ENCODE measurements at regions not wholly inside any gene's neighbourhood (a gene's known extent, or its start where the extent isn't known, plus 50 kb on each side); places are given as distances from the start of the nearest gene placed in this dataset.

DNA sequence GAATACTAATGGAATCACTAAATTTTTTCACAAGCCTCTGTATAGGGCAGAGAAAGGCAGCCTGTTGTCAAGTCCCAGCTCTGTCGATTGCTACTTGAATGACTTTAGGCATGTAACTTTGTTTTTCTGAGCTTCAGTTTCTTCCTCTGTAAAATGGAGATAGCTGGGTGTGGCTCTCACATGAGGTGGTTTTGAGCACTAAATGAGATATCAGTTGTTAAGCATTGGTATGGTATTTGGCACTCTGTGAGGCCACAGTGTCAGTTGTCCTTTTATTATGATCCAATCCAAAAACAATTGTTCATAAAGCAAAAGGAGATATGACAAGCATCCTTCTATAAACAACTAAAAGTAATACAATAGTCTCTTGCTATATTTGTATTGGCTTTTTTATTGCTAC lies 120.6 kb downstream of the DUSP6 start:
- DNase-seq, result no peak
- Histone ChIP-seq H3K27ac (no peak overlapping the region), H3K27me3 (no peaks in the 10 kb centered on the region), H3K4me1 (ENCODE audit: insufficient read depth) (no peaks in the 10 kb centered on the region), H3K9me3 (no peaks in the 10 kb centered on the region), H3K36me3 (no peaks in the 10 kb centered on the region), H3K4me3 (no peak overlapping the region)
- no peak for TF ChIP-seq POLR2A (IDR thresholded peaks at IDR 0.05)
- no peak for TF ChIP-seq EP300 (IDR thresholded peaks at IDR 0.05)
- 91 to 94% (median 93%) methylated on average over 1 of the region's 1 CpG for WGBS, 3 donors
- intact Hi-C loops (cut with DNase I), result no loop called here

DNA sequence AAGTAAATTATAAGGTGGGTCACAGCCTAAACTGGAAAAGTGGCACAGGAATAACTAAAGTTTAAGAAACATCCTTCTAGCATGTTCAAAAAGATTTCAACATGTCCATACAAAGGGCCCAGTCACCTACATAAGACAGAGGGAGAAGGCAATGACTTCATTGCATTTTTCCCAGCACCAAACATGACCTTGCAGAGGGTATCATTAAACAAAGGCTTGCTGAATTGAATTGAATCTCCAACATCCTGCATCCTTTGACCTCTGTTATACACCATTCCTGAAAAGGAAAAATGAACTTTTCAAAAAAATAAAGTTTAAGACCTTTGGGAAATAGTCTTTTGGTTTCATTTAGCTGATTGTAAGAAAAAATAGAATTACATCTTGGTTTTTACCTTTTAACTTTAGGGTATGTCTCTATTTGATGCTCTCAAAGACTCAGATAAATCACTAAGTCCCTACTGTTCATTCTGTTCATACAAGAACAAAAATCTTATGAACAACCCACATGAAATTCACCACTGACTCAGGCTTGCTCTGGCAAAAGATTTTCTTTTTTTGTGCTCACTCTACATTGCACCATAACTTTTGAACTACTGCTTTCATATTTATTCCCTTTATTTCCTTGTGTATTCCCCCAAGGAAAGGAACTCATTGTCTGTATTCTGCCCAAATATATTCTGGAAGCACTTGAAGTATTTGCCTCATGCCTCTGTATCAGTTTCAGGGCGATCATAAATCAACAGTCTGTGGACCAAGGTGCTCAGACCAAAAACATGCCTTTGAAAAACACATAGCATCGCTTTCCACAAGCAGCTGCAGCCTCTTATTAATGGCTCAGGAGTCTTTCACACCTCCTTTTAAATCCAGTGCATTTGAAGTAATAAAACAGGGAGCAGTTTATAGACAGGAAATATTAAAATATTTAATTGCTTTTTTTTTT lies 121.7 kb downstream of the DUSP6 start:
- no peaks in the 10 kb centered on the region for H3K36me3 ChIP-seq
- 38 to 53% (median 42%) methylated on average over 2 of the region's 2 CpGs for WGBS, 3 donors
- H3K27ac ChIP-seq, result no peak overlapping the region
- H3K27me3 ChIP-seq, result no peaks in the 10 kb centered on the region
- DNase-seq, result no peak
- peaks cover 3% of the 10 kb centered on the region for H3K4me1 ChIP-seq (ENCODE audit: insufficient read depth)
- intact Hi-C loops (cut with DNase I), result no loop called here
- H3K9me3 ChIP-seq, result no peaks in the 10 kb centered on the region
- TF ChIP-seq, protein P1, sequence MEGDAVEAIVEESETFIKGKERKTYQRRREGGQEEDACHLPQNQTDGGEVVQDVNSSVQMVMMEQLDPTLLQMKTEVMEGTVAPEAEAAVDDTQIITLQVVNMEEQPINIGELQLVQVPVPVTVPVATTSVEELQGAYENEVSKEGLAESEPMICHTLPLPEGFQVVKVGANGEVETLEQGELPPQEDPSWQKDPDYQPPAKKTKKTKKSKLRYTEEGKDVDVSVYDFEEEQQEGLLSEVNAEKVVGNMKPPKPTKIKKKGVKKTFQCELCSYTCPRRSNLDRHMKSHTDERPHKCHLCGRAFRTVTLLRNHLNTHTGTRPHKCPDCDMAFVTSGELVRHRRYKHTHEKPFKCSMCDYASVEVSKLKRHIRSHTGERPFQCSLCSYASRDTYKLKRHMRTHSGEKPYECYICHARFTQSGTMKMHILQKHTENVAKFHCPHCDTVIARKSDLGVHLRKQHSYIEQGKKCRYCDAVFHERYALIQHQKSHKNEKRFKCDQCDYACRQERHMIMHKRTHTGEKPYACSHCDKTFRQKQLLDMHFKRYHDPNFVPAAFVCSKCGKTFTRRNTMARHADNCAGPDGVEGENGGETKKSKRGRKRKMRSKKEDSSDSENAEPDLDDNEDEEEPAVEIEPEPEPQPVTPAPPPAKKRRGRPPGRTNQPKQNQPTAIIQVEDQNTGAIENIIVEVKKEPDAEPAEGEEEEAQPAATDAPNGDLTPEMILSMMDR (IDR thresholded peaks at IDR 0.05), result no peak
- no peak for TF ChIP-seq EP300 (IDR thresholded peaks at IDR 0.05)
- TF ChIP-seq POLR2A (IDR thresholded peaks at IDR 0.05), result no peak
- no peak overlapping the region for H3K4me3 ChIP-seq

DNA sequence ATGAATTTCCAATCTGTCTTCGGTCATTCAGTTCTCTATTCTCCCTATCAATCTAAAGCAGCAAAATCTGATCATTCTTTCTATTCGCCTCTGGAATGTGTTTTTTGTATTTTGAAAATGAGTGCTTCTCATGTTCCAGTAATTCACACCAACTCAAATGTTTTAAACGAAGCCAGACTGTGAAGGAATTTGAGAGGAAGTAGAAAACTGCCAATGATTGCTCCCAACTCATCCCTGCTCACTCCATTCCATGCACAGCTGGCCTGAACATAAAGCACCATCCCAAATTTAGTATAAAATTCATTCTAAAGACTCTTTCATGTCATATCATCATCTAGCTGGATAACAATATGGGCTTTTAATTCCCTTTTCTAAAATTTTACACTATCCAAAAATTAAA lies 123.8 kb downstream of the DUSP6 start:
- H3K4me1 ChIP-seq (ENCODE audit: insufficient read depth), result peaks cover 4% of the 10 kb centered on the region
- no peaks in the 10 kb centered on the region for H3K27me3 ChIP-seq
- H3K36me3 ChIP-seq, result no peaks in the 10 kb centered on the region
- TF ChIP-seq EP300 (IDR thresholded peaks at IDR 0.05), result no peak
- no peak for TF ChIP-seq POLR2A (IDR thresholded peaks at IDR 0.05)
- TF ChIP-seq, protein P1 (IDR thresholded peaks at IDR 0.05), result no peak
- no peaks in the 10 kb centered on the region for H3K9me3 ChIP-seq
- intact Hi-C loops (cut with DNase I), result no loop called here
- no peak overlapping the region for H3K27ac ChIP-seq
- H3K4me3 ChIP-seq, result no peak overlapping the region
- WGBS, 3 donors, result 42 to 54% (median 52%) methylated on average over 3 of the region's 3 CpGs
- DNase-seq, result no peak

DNA sequence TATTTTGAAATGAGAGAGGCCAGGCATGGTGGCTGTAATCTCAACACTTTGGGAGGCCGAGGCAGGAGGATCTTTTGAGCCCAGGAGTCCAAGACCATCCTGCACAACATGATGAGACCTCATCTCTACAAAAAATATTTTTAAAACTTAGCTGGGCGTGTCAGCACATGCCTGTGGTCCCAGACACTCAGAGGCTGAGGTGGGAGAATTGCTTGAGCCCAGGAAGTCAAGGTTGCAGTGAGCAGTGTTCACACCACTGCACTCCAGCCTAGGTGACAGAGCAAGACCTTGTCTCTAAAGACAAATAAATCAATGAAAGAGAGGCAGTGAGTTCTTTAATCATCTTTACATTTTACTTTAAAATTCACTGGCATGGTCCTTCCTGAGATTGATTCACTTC lies 124.5 kb downstream of the DUSP6 start:
- H3K27ac ChIP-seq, result no peak overlapping the region
- no peaks in the 10 kb centered on the region for H3K27me3 ChIP-seq
- H3K36me3 ChIP-seq, result no peaks in the 10 kb centered on the region
- 87 to 97% (median 97%) methylated on average over 2 of the region's 2 CpGs for WGBS, 3 donors
- H3K9me3 ChIP-seq, result no peaks in the 10 kb centered on the region
- intact Hi-C loops (cut with DNase I), result no loop called here
- TF ChIP-seq POLR2A (IDR thresholded peaks at IDR 0.05), result no peak
- TF ChIP-seq, protein P1 (IDR thresholded peaks at IDR 0.05), result no peak
- TF ChIP-seq EP300 (IDR thresholded peaks at IDR 0.05), result no peak
- DNase-seq, result no peak
- peaks cover 4% of the 10 kb centered on the region for H3K4me1 ChIP-seq (ENCODE audit: insufficient read depth)
- H3K4me3 ChIP-seq, result no peak overlapping the region

DNA sequence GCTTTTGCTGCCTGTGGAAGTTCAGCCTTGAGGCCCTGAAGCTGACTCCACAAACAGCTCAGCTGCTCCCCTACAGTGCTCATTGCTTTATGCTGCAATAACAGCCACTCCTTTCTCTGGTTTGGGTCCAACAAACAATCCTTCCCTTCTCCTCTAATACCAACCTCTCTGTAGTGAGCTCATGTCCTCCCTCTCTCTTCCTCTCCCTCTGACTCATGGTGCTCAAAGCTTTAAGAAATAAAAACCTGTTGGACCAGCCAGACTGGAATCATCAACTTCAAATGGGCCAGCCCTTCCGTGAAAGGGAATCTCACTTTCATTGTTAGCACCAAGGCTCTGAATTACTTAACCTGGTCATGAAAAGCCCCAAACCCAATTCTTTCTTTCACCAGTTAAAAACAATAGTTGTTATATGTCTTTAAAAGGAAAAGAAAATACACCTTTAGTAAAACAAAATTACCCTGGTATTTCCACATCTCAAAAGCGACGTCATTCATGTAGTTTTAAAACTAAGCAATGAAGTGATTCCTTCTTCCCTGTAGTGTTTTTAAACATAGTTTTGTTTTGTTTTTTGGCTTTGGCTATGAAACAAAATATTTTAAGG lies 126.4 kb downstream of the DUSP6 start:
- WGBS, 3 donors, result 9 to 22% (median 13%) methylated on average over 3 of the region's 3 CpGs
- peak in 1 of 5 donors; percentile 18 for DNase-seq

More for the DNA sequence above, 126.4 kb downstream of the DUSP6 start:
- H3K27ac ChIP-seq, result no peak overlapping the region
- H3K27me3 ChIP-seq, result no peaks in the 10 kb centered on the region
- TF ChIP-seq POLR2A (IDR thresholded peaks at IDR 0.05), result no peak
- TF ChIP-seq, protein P1 (IDR thresholded peaks at IDR 0.05), result no peak
- TF ChIP-seq EP300 (IDR thresholded peaks at IDR 0.05), result no peak
- H3K4me1 ChIP-seq (ENCODE audit: insufficient read depth), result peaks cover 4% of the 10 kb centered on the region
- H3K9me3 ChIP-seq, result no peaks in the 10 kb centered on the region
- H3K4me3 ChIP-seq, result no peak overlapping the region
- H3K36me3 ChIP-seq, result no peaks in the 10 kb centered on the region
- intact Hi-C loops (cut with DNase I), result no loop called here

Data from ovary (tissue), 7 donors.